IMR-90 (cell line): ENCODE measurements at regions not wholly inside any gene's neighbourhood (a gene's known extent, or its start where the extent isn't known, plus 50 kb on each side); places are given as distances from the start of the nearest gene placed in this dataset.

Experiments
- ATAC-seq: fragments of 200-7000 bp; cut with Tn5 transposase; 2 replicates; pipeline ENCODE4 v1.9.1; 2020; ENCODE audit warnings: low read depth, mild to moderate bottlenecking, moderate library complexity
- BruUV-seq: library from RNA; stranded (reverse); fragments of 400-500 nt; replicated peaks from 2 replicates; lab custom pipeline; 2021; lab: Mats Ljungman, UMichigan
- CTCF ChIA-PET: fragments of 300-600 bp; formaldehyde crosslinking; extraction: SDS; loops from one replicate; lab custom pipeline; 2021; ENCODE audit warnings: antibody characterized with exemption; lab: Yijun Ruan, JAX
- POLR2A ChIA-PET: fragments of 300-600 bp; sonication (Branson Sonifier 250); formaldehyde crosslinking; loops from one replicate; lab custom pipeline; 2022; ENCODE audit warnings: antibody characterized with exemption; ENCODE audit not compliant: unreplicated experiment; lab: Charles Lee
- DNase-seq: peaks from one replicate; pipeline ENCODE4 v3.0.0; 2013
- H2AFZ ChIP-seq: replicated peaks from 2 replicates; pipeline ENCODE3; 2013; ENCODE audit warnings: low read length, mild to moderate bottlenecking; ENCODE audit not compliant: poor library complexity
- H2AK5ac ChIP-seq: 2 replicates; pipeline ENCODE4 v1.6.1; 2013; ENCODE audit warnings: low read depth, low read length, inconsistent platforms
- H2AK9ac ChIP-seq: replicated peaks from 2 replicates; pipeline ENCODE3; 2013; ENCODE audit warnings: mild to moderate bottlenecking, low read depth, low read length, moderate library complexity; ENCODE audit not compliant: poor library complexity
- H2BK120ac ChIP-seq: 2 replicates; pipeline ENCODE4 v1.6.1; 2013; ENCODE audit warnings: low read depth, low read length, inconsistent platforms
- H2BK15ac ChIP-seq: 3 replicates; pipeline ENCODE4 v1.6.1; 2013; ENCODE audit warnings: low read depth, low read length, inconsistent platforms
- H2BK20ac ChIP-seq: 2 replicates; pipeline ENCODE4 v1.6.1; 2013; ENCODE audit warnings: low read depth, mild to moderate bottlenecking, inconsistent platforms, low read length, moderate library complexity
- H2BK5ac ChIP-seq: 2 replicates; pipeline ENCODE4 v1.6.1; 2013; ENCODE audit warnings: mild to moderate bottlenecking, low read depth, low read length, inconsistent platforms; ENCODE audit not compliant: poor library complexity, severe bottlenecking
- H3K14ac ChIP-seq: replicated peaks from 2 replicates; pipeline ENCODE4 v1.6.1; 2013; ENCODE audit warnings: low read depth, low read length, inconsistent platforms
- H3K18ac ChIP-seq: 2 replicates; pipeline ENCODE4 v1.6.1; 2013; ENCODE audit warnings: low read depth, low read length, control low read depth
- H3K23ac ChIP-seq: 2 replicates; pipeline ENCODE4 v1.6.1; 2013; ENCODE audit warnings: low read depth, low read length, inconsistent platforms
- H3K27ac ChIP-seq: 2 replicates; pipeline ENCODE4 v1.5.1; 2013; ENCODE audit warnings: mild to moderate bottlenecking, control low read depth, low read length; ENCODE audit not compliant: insufficient read depth
- H3K27me3 ChIP-seq: 2 replicates; pipeline ENCODE4 v1.6.1; 2013; ENCODE audit warnings: low read length; ENCODE audit not compliant: control insufficient read depth, insufficient read depth
- H3K36me3 ChIP-seq: 2 replicates; pipeline ENCODE4 v1.6.1; 2013; ENCODE audit warnings: low read length, mixed read lengths; ENCODE audit not compliant: control insufficient read depth, insufficient read depth
- H3K4ac ChIP-seq: 2 replicates; pipeline ENCODE4 v1.6.1; 2013; ENCODE audit warnings: low read depth, low read length, inconsistent platforms
- H3K4me1 ChIP-seq: 2 replicates; pipeline ENCODE4 v1.6.1; 2013; ENCODE audit warnings: low read length, mixed read lengths; ENCODE audit not compliant: control insufficient read depth, insufficient read depth
- H3K4me2 ChIP-seq: 2 replicates; pipeline ENCODE4 v1.6.1; 2013; ENCODE audit warnings: low read depth, mild to moderate bottlenecking, control low read depth, low read length, moderate library complexity
- H3K4me3 ChIP-seq: 2 replicates; pipeline ENCODE4 v1.5.1; 2013; ENCODE audit warnings: low read depth, mild to moderate bottlenecking, control low read depth, low read length, moderate library complexity; ENCODE audit not compliant: insufficient read depth
- H3K56ac ChIP-seq: 2 replicates; pipeline ENCODE4 v1.6.1; 2013; ENCODE audit warnings: low read length, inconsistent platforms; ENCODE audit not compliant: insufficient read depth; ENCODE audit errors: extremely low read depth
- H3K79me1 ChIP-seq, 2 experiments: 2 replicates each; pipeline ENCODE4 v1.6.1; 2013; ENCODE audit warnings: low read length in 2 of 2, inconsistent platforms in 1 of 2, low read depth in 1 of 2
- H3K9ac ChIP-seq: 2 replicates; pipeline ENCODE4 v1.6.1; 2013; ENCODE audit warnings: low read depth, low read length, control low read depth
- H3K9me1 ChIP-seq: 2 replicates; pipeline ENCODE4 v1.6.1; 2013; ENCODE audit warnings: low read length, inconsistent platforms; ENCODE audit not compliant: insufficient read depth
- H3K9me3 ChIP-seq: 2 replicates; pipeline ENCODE4 v1.6.1; 2013; ENCODE audit warnings: low read length; ENCODE audit not compliant: control insufficient read depth, insufficient read depth
- H4K20me1 ChIP-seq: 2 replicates; pipeline ENCODE4 v1.6.1; 2013; ENCODE audit warnings: low read length, inconsistent platforms; ENCODE audit not compliant: insufficient read depth
- H4K5ac ChIP-seq: 2 replicates; pipeline ENCODE4 v1.6.1; 2013; ENCODE audit warnings: mild to moderate bottlenecking, low read depth, low read length, control low read depth
- H4K8ac ChIP-seq, 2 experiments: 2 replicates each; pipeline ENCODE4 v1.6.1; 2013; ENCODE audit warnings: low read depth in 2 of 2, low read length in 2 of 2, control low read depth in 1 of 2, inconsistent platforms in 1 of 2
- H4K91ac ChIP-seq: 2 replicates; pipeline ENCODE4 v1.6.1; 2013; ENCODE audit warnings: low read depth, low read length, inconsistent platforms; ENCODE audit not compliant: insufficient read depth
- BHLHE40 ChIP-seq: fragments of 150-350 bp; IDR thresholded peaks from 2 replicates; pipeline ENCODE4 v1.6.1; 2016; ENCODE audit warnings: mild to moderate bottlenecking, low read depth, low read length
- CEBPB ChIP-seq: IDR thresholded peaks from 2 replicates; pipeline ENCODE4 v1.6.1; 2012; ENCODE audit warnings: low read depth, low read length, improper control_type of control experiment
- CHD1 ChIP-seq: IDR thresholded peaks from 2 replicates; pipeline ENCODE4 v1.6.1; 2012; ENCODE audit warnings: low read depth, low read length, improper control_type of control experiment
- ELK1 ChIP-seq: fragments of 150-350 bp; IDR thresholded peaks from 2 replicates; pipeline ENCODE4 v1.6.1; 2016; ENCODE audit warnings: low read depth, mild to moderate bottlenecking, low read length, moderate library complexity, borderline replicate concordance
- FOS ChIP-seq: fragments of 150-350 bp; IDR thresholded peaks from 2 replicates; pipeline ENCODE4 v1.6.1; 2016; ENCODE audit warnings: low read depth, low read length
- MAFK ChIP-seq: IDR thresholded peaks from 2 replicates; pipeline ENCODE4 v1.6.1; 2012; ENCODE audit warnings: low read depth, low read length, improper control_type of control experiment
- MAZ ChIP-seq: IDR thresholded peaks from 2 replicates; pipeline ENCODE4 v1.6.1; 2012; ENCODE audit warnings: low read depth, mild to moderate bottlenecking, low read length, improper control_type of control experiment, moderate library complexity, borderline replicate concordance
- MXI1 ChIP-seq: IDR thresholded peaks from 2 replicates; pipeline ENCODE4 v1.6.1; 2012; ENCODE audit warnings: low read depth, mild to moderate bottlenecking, low read length, moderate library complexity, borderline replicate concordance
- NFE2L2 ChIP-seq: fragments of 150-350 bp; IDR thresholded peaks from 2 replicates; pipeline ENCODE4 v1.6.1; 2016; ENCODE audit warnings: low read depth, mild to moderate bottlenecking, low read length
- POLR2A ChIP-seq: IDR thresholded peaks from 2 replicates; pipeline ENCODE4 v1.6.1; 2012; ENCODE audit warnings: mild to moderate bottlenecking, low read depth, low read length
- RAD21 ChIP-seq: IDR thresholded peaks from 2 replicates; pipeline ENCODE4 v1.6.1; 2012; ENCODE audit warnings: low read length, improper control_type of control experiment
- RCOR1 ChIP-seq: IDR thresholded peaks from 2 replicates; pipeline ENCODE4 v1.6.1; 2012; ENCODE audit warnings: mild to moderate bottlenecking, low read length, improper control_type of control experiment; ENCODE audit not compliant: insufficient replicate concordance
- RFX5 ChIP-seq: IDR thresholded peaks from 2 replicates; pipeline ENCODE4 v1.8.0; 2012; ENCODE audit warnings: low read depth, mild to moderate bottlenecking, low read length, moderate library complexity
- SMC3 ChIP-seq: fragments of 150-350 bp; IDR thresholded peaks from 2 replicates; pipeline ENCODE4 v1.6.1; 2016; ENCODE audit warnings: low read depth, mild to moderate bottlenecking, antibody characterized with exemption, low read length, moderate library complexity
- WGBS, 2 experiments: methylation state at CpG; one replicate each; pipeline versions ENCODE4 v1.1.5 to v1.1.7; 2013; ENCODE audit warnings: missing lambda C conversion rate in 2 of 2; ENCODE audit not compliant: insufficient read length in 1 of 2; ENCODE audit errors: extremely low coverage in 2 of 2; 5-methylcytosine and 5-hydroxymethylcytosine counted together
- dilution Hi-C: fragments of 300-500 bp; cut with HindIII; formaldehyde crosslinking; loops from one replicate; pipeline ENCODE4 v1.14.3; 2018; ENCODE audit warnings: low sequenced_read_pairs; ENCODE audit not compliant: unreplicated experiment
- in situ Hi-C: fragments of 300-500 bp; cut with MboI; formaldehyde crosslinking; loops from 3 replicates; pipeline ENCODE4 v1.14.3; 2019; ENCODE audit warnings: low sequenced_read_pairs, inconsistent platforms, mixed read lengths
- intact Hi-C: fragments of 100-400 bp; cut with micrococcal nuclease; formaldehyde crosslinking; loops from 2 replicates; pipeline ENCODE4 v1.10.0; 2022
- TF ChIP-seq, protein P1 (sequence below): conservative IDR thresholded peaks from 2 replicates; pipeline ENCODE4 v1.5.1; 2012; ENCODE audit warnings: mild to moderate bottlenecking, low read depth, low read length, improper control_type of control experiment
- TF ChIP-seq, protein P2 (sequence below): fragments of 150-350 bp; IDR thresholded peaks from 2 replicates; pipeline ENCODE4 v1.6.1; 2017; ENCODE audit warnings: mild to moderate bottlenecking, antibody characterized with exemption, low read length, low read depth

GRCh38 chr13:112001571-112001970 is 65.4 kb upstream of the SOX1 start:
- Histone ChIP-seq H3K56ac (no peak overlapping the region), H3K14ac (no peak overlapping the region), H3K4me2 (no peak overlapping the region), H3K9ac (no peak overlapping the region), H2BK5ac (no peak overlapping the region), H3K9me1 (no peaks in the 10 kb centered on the region), H4K20me1 (no peaks in the 10 kb centered on the region), H3K4ac (no peak overlapping the region), H2AK9ac (no peak overlapping the region), H2AFZ (no peak overlapping the region), H2BK20ac (no peak overlapping the region), H3K27ac (no peak overlapping the region), H3K9me3 (peaks cover 32% of the 10 kb centered on the region), H3K79me1 (no peaks in the 10 kb centered on the region), H3K4me1 (no peaks in the 10 kb centered on the region), H4K91ac (no peak overlapping the region), H3K4me3 (no peak overlapping the region), H2BK15ac (no peak overlapping the region), H2BK120ac (no peak overlapping the region), H2AK5ac (no peak overlapping the region), H3K27me3 (no peaks in the 10 kb centered on the region), H3K36me3 (no peaks in the 10 kb centered on the region), H4K5ac (no peak overlapping the region), H3K23ac (no peak overlapping the region), H4K8ac (no peak overlapping the region), H3K18ac (no peak overlapping the region)
- CTCF ChIA-PET: interaction anchor here (0.7 kb wide), 1 partner anchor 12 kb away, joined by 5 read pairs; no protein-coding TSS in a partner anchor
- intact Hi-C loops (no loop called here), in situ Hi-C loops (no loop called here), dilution Hi-C loops (no loop called here)
- no TSS peak for BruUV-seq
- POLR2A ChIA-PET: no interaction called here
- WGBS, 2 experiments: no CpG with 5 or more reads among the region's 5 CpGs
- DNase-seq (no peak), ATAC-seq (no peak)
- TF ChIP-seq ELK1 (no peak), RAD21 (no peak), MAFK (no peak), BHLHE40 (no peak), FOS (no peak), NFE2L2 (no peak), MXI1 (no peak), MAZ (no peak), CHD1 (no peak), SMC3 (no peak), POLR2A (no peak), RCOR1 (no peak), RFX5 (no peak), CEBPB (no peak)
- TF ChIP-seq, protein P1, sequence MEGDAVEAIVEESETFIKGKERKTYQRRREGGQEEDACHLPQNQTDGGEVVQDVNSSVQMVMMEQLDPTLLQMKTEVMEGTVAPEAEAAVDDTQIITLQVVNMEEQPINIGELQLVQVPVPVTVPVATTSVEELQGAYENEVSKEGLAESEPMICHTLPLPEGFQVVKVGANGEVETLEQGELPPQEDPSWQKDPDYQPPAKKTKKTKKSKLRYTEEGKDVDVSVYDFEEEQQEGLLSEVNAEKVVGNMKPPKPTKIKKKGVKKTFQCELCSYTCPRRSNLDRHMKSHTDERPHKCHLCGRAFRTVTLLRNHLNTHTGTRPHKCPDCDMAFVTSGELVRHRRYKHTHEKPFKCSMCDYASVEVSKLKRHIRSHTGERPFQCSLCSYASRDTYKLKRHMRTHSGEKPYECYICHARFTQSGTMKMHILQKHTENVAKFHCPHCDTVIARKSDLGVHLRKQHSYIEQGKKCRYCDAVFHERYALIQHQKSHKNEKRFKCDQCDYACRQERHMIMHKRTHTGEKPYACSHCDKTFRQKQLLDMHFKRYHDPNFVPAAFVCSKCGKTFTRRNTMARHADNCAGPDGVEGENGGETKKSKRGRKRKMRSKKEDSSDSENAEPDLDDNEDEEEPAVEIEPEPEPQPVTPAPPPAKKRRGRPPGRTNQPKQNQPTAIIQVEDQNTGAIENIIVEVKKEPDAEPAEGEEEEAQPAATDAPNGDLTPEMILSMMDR: no peak
- TF ChIP-seq, protein P2, sequence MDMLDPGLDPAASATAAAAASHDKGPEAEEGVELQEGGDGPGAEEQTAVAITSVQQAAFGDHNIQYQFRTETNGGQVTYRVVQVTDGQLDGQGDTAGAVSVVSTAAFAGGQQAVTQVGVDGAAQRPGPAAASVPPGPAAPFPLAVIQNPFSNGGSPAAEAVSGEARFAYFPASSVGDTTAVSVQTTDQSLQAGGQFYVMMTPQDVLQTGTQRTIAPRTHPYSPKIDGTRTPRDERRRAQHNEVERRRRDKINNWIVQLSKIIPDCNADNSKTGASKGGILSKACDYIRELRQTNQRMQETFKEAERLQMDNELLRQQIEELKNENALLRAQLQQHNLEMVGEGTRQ: no peak
